HL-60 (cell line): ENCODE measurements at regions not wholly inside any gene's neighbourhood (a gene's known extent, or its start where the extent isn't known, plus 50 kb on each side); places are given as distances from the start of the nearest gene placed in this dataset.

Experiments used
- GABPA ChIP-seq: IDR thresholded peaks from 2 replicates; pipeline ENCODE4 v1.6.1; 2012; ENCODE audit warnings: low read depth
- POLR2AphosphoS5 ChIP-seq: IDR thresholded peaks from 2 replicates; pipeline ENCODE4 v1.6.1; 2012; ENCODE audit warnings: low read depth
- TF ChIP-seq, protein P1 (sequence below): IDR thresholded peaks from one replicate; pipeline ENCODE4 v1.5.1; 2011; ENCODE audit warnings: low read length, control low read depth, inconsistent platforms; ENCODE audit not compliant: insufficient read depth
- TF ChIP-seq, protein P2 (sequence below): IDR thresholded peaks from 2 replicates; pipeline ENCODE4 v1.6.1; 2012; ENCODE audit warnings: low read depth; ENCODE audit not compliant: insufficient replicate concordance

DNA sequence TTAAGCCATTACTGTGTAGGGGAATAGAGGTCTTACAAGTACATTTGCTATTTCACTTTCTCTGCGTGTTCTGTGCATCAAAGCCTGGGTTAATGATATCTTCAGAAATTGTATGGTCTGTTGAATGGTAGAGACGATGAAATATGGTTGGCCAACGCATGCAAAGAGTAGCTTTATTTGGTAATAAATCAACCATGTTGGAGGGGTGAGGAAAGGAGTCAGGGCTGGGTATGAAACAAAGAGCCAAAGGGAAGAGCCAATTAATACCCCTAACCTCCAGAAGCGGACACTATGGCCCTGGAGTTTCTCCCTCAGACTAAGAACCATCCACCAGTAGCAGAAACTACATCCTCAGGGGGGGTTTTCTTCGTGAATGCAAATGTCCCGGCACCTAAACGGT, 1974.0 kb upstream of the WWC1 start:
- TF ChIP-seq, protein P1, sequence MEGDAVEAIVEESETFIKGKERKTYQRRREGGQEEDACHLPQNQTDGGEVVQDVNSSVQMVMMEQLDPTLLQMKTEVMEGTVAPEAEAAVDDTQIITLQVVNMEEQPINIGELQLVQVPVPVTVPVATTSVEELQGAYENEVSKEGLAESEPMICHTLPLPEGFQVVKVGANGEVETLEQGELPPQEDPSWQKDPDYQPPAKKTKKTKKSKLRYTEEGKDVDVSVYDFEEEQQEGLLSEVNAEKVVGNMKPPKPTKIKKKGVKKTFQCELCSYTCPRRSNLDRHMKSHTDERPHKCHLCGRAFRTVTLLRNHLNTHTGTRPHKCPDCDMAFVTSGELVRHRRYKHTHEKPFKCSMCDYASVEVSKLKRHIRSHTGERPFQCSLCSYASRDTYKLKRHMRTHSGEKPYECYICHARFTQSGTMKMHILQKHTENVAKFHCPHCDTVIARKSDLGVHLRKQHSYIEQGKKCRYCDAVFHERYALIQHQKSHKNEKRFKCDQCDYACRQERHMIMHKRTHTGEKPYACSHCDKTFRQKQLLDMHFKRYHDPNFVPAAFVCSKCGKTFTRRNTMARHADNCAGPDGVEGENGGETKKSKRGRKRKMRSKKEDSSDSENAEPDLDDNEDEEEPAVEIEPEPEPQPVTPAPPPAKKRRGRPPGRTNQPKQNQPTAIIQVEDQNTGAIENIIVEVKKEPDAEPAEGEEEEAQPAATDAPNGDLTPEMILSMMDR, result no peak
- TF ChIP-seq, protein P2, sequence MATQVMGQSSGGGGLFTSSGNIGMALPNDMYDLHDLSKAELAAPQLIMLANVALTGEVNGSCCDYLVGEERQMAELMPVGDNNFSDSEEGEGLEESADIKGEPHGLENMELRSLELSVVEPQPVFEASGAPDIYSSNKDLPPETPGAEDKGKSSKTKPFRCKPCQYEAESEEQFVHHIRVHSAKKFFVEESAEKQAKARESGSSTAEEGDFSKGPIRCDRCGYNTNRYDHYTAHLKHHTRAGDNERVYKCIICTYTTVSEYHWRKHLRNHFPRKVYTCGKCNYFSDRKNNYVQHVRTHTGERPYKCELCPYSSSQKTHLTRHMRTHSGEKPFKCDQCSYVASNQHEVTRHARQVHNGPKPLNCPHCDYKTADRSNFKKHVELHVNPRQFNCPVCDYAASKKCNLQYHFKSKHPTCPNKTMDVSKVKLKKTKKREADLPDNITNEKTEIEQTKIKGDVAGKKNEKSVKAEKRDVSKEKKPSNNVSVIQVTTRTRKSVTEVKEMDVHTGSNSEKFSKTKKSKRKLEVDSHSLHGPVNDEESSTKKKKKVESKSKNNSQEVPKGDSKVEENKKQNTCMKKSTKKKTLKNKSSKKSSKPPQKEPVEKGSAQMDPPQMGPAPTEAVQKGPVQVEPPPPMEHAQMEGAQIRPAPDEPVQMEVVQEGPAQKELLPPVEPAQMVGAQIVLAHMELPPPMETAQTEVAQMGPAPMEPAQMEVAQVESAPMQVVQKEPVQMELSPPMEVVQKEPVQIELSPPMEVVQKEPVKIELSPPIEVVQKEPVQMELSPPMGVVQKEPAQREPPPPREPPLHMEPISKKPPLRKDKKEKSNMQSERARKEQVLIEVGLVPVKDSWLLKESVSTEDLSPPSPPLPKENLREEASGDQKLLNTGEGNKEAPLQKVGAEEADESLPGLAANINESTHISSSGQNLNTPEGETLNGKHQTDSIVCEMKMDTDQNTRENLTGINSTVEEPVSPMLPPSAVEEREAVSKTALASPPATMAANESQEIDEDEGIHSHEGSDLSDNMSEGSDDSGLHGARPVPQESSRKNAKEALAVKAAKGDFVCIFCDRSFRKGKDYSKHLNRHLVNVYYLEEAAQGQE, result no peak
- TF ChIP-seq GABPA (no peak), POLR2AphosphoS5 (no peak)
